ENCODE measurements at regions not wholly inside any gene's neighbourhood (a gene's known extent, or its start where the extent isn't known, plus 50 kb on each side); places are given as distances from the start of the nearest gene placed in this dataset.

GRCh38 chr5:9817819-9818218 is 187.7 kb upstream of the TAS2R1 start:
- TF ChIP-seq, protein P1, sequence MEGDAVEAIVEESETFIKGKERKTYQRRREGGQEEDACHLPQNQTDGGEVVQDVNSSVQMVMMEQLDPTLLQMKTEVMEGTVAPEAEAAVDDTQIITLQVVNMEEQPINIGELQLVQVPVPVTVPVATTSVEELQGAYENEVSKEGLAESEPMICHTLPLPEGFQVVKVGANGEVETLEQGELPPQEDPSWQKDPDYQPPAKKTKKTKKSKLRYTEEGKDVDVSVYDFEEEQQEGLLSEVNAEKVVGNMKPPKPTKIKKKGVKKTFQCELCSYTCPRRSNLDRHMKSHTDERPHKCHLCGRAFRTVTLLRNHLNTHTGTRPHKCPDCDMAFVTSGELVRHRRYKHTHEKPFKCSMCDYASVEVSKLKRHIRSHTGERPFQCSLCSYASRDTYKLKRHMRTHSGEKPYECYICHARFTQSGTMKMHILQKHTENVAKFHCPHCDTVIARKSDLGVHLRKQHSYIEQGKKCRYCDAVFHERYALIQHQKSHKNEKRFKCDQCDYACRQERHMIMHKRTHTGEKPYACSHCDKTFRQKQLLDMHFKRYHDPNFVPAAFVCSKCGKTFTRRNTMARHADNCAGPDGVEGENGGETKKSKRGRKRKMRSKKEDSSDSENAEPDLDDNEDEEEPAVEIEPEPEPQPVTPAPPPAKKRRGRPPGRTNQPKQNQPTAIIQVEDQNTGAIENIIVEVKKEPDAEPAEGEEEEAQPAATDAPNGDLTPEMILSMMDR (conservative IDR thresholded peaks at IDR 0.05 in 1 of 2, IDR thresholded peaks at IDR 0.05 in 1 of 2; ENCODE audit: extremely low read depth in 1 of 2, insufficient read depth in 1 of 2, low read depth in 1 of 2, low read length in 2 of 2) = no peak
- no peak for TF ChIP-seq EZH2 (IDR thresholded peaks at IDR 0.05; ENCODE audit: borderline replicate concordance, low read length)

Measured in mammary epithelial cell (primary cell).